ENCODE measurements at regions not wholly inside any gene's neighbourhood (a gene's known extent, or its start where the extent isn't known, plus 50 kb on each side); places are given as distances from the start of the nearest gene placed in this dataset.

DNA sequence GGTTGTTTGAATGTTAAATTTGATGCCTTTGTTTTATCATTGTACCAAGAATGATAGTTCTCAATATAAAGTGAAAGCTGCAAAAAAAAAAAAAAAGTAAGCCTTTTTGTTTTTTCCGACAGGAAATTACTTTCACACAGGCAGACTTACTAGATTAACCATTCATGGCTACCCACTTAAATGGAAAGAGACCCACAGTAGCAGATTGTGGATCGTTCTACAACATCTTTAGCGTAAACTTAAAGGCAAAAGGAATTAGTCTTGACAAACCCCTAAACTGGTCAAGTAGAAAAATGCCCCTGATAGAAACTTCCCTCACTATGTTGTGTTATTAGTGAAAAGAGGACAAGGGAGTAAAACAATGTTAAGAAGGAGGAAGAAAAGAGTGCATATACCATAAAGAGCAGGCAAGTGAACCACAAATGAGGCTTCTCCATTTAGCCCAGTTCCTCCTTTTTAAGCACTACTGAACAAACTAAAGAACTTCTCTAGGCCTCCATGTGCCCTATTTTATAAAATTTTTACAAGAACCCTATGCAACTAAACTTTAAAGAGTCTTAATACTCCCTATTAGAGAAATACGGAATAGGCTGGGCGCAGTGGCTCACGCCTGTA lies 1560.3 kb downstream of the MRPL39 start:
- TF ChIP-seq EZH2 (IDR thresholded peaks at IDR 0.05; ENCODE audit: borderline replicate concordance, insufficient read depth, low read depth, low read length, poor library complexity, severe bottlenecking) = no peak
- TF ChIP-seq, protein P1, sequence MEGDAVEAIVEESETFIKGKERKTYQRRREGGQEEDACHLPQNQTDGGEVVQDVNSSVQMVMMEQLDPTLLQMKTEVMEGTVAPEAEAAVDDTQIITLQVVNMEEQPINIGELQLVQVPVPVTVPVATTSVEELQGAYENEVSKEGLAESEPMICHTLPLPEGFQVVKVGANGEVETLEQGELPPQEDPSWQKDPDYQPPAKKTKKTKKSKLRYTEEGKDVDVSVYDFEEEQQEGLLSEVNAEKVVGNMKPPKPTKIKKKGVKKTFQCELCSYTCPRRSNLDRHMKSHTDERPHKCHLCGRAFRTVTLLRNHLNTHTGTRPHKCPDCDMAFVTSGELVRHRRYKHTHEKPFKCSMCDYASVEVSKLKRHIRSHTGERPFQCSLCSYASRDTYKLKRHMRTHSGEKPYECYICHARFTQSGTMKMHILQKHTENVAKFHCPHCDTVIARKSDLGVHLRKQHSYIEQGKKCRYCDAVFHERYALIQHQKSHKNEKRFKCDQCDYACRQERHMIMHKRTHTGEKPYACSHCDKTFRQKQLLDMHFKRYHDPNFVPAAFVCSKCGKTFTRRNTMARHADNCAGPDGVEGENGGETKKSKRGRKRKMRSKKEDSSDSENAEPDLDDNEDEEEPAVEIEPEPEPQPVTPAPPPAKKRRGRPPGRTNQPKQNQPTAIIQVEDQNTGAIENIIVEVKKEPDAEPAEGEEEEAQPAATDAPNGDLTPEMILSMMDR (IDR thresholded peaks at IDR 0.05) = no peak

All from B cell (primary cell).